Adrenal gland (tissue), 9 donors: ENCODE measurements at regions not wholly inside any gene's neighbourhood (a gene's known extent, or its start where the extent isn't known, plus 50 kb on each side); places are given as distances from the start of the nearest gene placed in this dataset.
A peak's percentile ranks its signal among the peaks of the same experiment; 100 is the strongest.

Source experiments
- DNase-seq, 7 donors: peaks; one replicate each; pipeline ENCODE4 v3.0.0-alpha.2; 2019 to 2020
- H3K27ac ChIP-seq, 5 donors: fragments of 200-600 bp; sonication (generic) in 4 of 5; 1 replicate in 3 of 5; 2 replicates in 2 of 5; pipeline versions ENCODE4 v1.5.1 to v1.8.0; 2016 to 2020; ENCODE audit warnings: mild to moderate bottlenecking in 1 of 5
- H3K27me3 ChIP-seq: fragments of 200-600 bp; 2 replicates; pipeline ENCODE4 v1.8.0; 2021
- H3K36me3 ChIP-seq, 2 donors: fragments of 200-600 bp; replicated peaks in 1 of 2; 1 replicate in 1 of 2; 2 replicates in 1 of 2; pipeline versions ENCODE4 v1.5.1 to v1.8.0; 2018 to 2022
- H3K4me1 ChIP-seq, 2 donors: fragments of 200-600 bp; replicated peaks in 1 of 2; 1 replicate in 1 of 2; 2 replicates in 1 of 2; pipeline versions ENCODE4 v1.5.1 to v1.8.0; 2018 to 2021
- H3K4me3 ChIP-seq, 4 donors: fragments of 200-600 bp; sonication (generic) in 3 of 4; one replicate each; pipeline ENCODE4 v1.5.1; 2016 to 2018
- H3K9me3 ChIP-seq, 3 donors: fragments of 200-600 bp; sonication (generic) in 1 of 3; replicated peaks in 1 of 3; 1 replicate in 2 of 3; 2 replicates in 1 of 3; pipeline versions ENCODE4 v1.5.1 to v1.8.0; 2016 to 2021
- POLR2A ChIP-seq, 2 donors: fragments of 450-650 bp; IDR thresholded peaks; one replicate each; pipeline ENCODE4 v1.6.1; 2017; ENCODE audit warnings: antibody characterized with exemption in 2 of 2, mild to moderate bottlenecking in 2 of 2, moderate library complexity in 1 of 2
- WGBS, 4 donors: extraction: QIAGEN DNeasy Blood & Tissue Kit in 2 of 4; methylation state at CpG; one replicate each; pipeline versions ENCODE4 v1.1.5 to v1.1.7; 2013 to 2017; 5-methylcytosine and 5-hydroxymethylcytosine counted together
- intact Hi-C, 2 donors: fragments of 100-400 bp; cut with DNase I; formaldehyde crosslinking; loops; one replicate each; pipeline versions ENCODE4 v1.14.1 to v1.15.0; 2022 to 2023
- TF ChIP-seq, protein P1 (sequence below), 6 experiments: fragments of 450-650 bp in 4 of 6; fragments of 200-600 bp in 2 of 6; sonication (generic) in 1 of 6; IDR thresholded peaks; 1 replicate in 5 of 6; 2 replicates in 1 of 6; pipeline versions ENCODE4 v1.5.1 to v1.8.0; 2016 to 2021; ENCODE audit warnings: antibody characterized with exemption in 6 of 6, mild to moderate bottlenecking in 2 of 6, moderate library complexity in 1 of 6
- donor health status: healthy with polysubstance abuse.
- donor health status: Bipolar disorder and iron deficiency.
- donor health status: DM: yes; HTN: yes; CAD: no.
- donor health status: DM: no; HTN: no; CAD: no.
- donor health status: DM: no; HTN: no; CAD: no.

DNA sequence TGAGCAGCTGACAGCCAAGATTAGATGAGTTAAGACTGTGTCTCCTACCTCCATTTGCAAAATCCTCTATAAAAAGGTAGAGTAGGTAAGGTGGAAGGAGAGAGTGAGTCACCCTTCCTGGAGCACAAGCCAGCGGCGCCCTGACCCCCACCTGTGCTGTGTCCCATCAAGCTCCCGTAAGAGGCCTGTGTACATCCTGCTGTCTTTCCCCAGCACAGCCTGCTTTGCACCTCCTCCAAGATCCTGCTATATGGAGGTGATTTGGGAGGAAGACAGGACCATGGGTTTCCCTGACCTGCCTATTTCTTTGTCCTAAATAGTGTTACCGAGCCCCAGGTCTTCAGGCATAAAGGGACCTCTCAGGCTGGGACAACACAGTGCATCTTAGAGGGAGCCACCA is 62.3 kb upstream of the UQCRFS1 start:
- intact Hi-C loops = no loop called here
- H3K27me3 ChIP-seq = no peaks in the 10 kb centered on the region
- no peak overlapping the region for H3K4me3 ChIP-seq
- TF ChIP-seq POLR2A (IDR thresholded peaks at IDR 0.05) = no peak
- TF ChIP-seq, protein P1, sequence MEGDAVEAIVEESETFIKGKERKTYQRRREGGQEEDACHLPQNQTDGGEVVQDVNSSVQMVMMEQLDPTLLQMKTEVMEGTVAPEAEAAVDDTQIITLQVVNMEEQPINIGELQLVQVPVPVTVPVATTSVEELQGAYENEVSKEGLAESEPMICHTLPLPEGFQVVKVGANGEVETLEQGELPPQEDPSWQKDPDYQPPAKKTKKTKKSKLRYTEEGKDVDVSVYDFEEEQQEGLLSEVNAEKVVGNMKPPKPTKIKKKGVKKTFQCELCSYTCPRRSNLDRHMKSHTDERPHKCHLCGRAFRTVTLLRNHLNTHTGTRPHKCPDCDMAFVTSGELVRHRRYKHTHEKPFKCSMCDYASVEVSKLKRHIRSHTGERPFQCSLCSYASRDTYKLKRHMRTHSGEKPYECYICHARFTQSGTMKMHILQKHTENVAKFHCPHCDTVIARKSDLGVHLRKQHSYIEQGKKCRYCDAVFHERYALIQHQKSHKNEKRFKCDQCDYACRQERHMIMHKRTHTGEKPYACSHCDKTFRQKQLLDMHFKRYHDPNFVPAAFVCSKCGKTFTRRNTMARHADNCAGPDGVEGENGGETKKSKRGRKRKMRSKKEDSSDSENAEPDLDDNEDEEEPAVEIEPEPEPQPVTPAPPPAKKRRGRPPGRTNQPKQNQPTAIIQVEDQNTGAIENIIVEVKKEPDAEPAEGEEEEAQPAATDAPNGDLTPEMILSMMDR (IDR thresholded peaks at IDR 0.05) = no peak
- 69 to 96% (median 79%) methylated on average over 4 of the region's 4 CpGs for WGBS, 4 donors
- no peaks in the 10 kb centered on the region for H3K36me3 ChIP-seq
- H3K9me3 ChIP-seq = no peaks in the 10 kb centered on the region
- no peak overlapping the region for H3K27ac ChIP-seq
- no peak for DNase-seq
- H3K4me1 ChIP-seq = no peaks in the 10 kb centered on the region

DNA sequence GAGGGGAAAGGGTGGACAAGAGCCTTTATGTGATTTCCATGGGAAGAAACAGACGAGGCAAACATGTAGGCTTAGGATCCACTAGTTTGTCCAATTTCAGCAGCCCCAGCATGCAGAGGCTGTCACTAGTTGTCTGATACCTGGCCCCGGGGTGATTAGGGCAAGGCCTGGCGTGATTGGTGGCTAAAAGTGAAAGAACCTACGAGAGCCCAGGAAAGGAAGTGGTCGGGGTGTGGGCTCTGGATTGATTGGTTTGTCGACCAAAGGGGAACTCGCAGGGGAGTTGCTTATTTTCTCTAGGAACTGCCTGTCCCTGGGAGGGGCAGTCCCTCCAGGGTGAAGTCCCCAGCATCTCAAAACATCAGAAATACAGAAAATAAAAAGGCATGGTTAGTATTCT is 64.2 kb upstream of the UQCRFS1 start:
- TF ChIP-seq, protein P1 (IDR thresholded peaks at IDR 0.05) = no peak
- no peak for TF ChIP-seq POLR2A (IDR thresholded peaks at IDR 0.05)
- peak in 3 of 7 donors; percentile 9 to 50 (median 24) for DNase-seq
- intact Hi-C loops = no loop called here
- H3K4me3 ChIP-seq = no peak overlapping the region
- no peaks in the 10 kb centered on the region for H3K4me1 ChIP-seq
- H3K27ac ChIP-seq = no peak overlapping the region
- H3K9me3 ChIP-seq = no peaks in the 10 kb centered on the region
- H3K27me3 ChIP-seq = no peaks in the 10 kb centered on the region
- WGBS, 4 donors = 28 to 40% (median 34%) methylated on average over 7 of the region's 7 CpGs
- H3K36me3 ChIP-seq = no peaks in the 10 kb centered on the region

GRCh38 chr19:29278716-29279115 is 65.8 kb upstream of the UQCRFS1 start:
- WGBS, 4 donors = 20 to 59% (median 54%) methylated on average over 3 of the region's 3 CpGs
- Histone ChIP-seq H3K27me3 (no peaks in the 10 kb centered on the region), H3K4me3 (no peak overlapping the region), H3K36me3 (no peaks in the 10 kb centered on the region), H3K27ac (no peak overlapping the region), H3K9me3 (no peaks in the 10 kb centered on the region), H3K4me1 (no peaks in the 10 kb centered on the region)
- TF ChIP-seq POLR2A (IDR thresholded peaks at IDR 0.05) = no peak
- TF ChIP-seq, protein P1 (IDR thresholded peaks at IDR 0.05) = no peak
- intact Hi-C loops = no loop called here
- no peak for DNase-seq

DNA sequence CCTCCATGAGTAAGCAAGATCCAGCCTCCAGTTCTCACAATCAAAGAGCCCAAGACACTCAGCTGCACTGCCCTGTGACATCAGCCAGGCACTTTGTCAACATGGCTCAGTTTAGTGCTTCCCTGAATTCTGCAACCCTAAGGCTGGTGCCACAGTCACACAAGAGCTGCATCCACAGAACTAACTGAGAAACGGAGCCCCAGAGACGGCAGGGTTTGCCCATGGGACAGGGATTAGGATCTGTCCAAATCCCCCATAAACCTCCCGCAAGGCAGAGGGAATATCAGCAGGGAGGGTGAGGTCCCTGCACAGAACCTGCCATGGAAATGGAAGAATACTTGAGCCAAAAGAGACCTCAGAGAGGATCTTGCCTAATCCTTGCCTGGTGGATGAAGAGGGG is 70.4 kb upstream of the UQCRFS1 start:
- WGBS, 4 donors = 46 to 76% (median 64%) methylated on average over 3 of the region's 3 CpGs; no CpG with 5 or more reads in 1 of the 4 donors
- intact Hi-C loops = no loop called here
- Histone ChIP-seq H3K27ac (no peak overlapping the region), H3K27me3 (no peaks in the 10 kb centered on the region), H3K36me3 (no peaks in the 10 kb centered on the region), H3K4me3 (no peak overlapping the region), H3K4me1 (no peaks in the 10 kb centered on the region), H3K9me3 (no peaks in the 10 kb centered on the region)
- TF ChIP-seq POLR2A (IDR thresholded peaks at IDR 0.05) = no peak
- TF ChIP-seq, protein P1 (IDR thresholded peaks at IDR 0.05) = no peak
- DNase-seq = no peak
